Stimulated activated CD4-positive, alpha-beta T cell treated with anti-CD3 and anti-CD28 coated beads, Interleukin-12 subunit alpha, Interleukin-12 subunit beta, amount 100 ng/mL, for 48 hours (primary cell): ENCODE measurements at regions not wholly inside any gene's neighbourhood (a gene's known extent, or its start where the extent isn't known, plus 50 kb on each side); places are given as distances from the start of the nearest gene placed in this dataset.

Source experiments
- DNase-seq, 3 donors: peaks; one replicate each; pipeline ENCODE4 v3.0.0-alpha.2; 2020; ENCODE audit warnings: low read depth in 2 of 3, low spot score in 1 of 3

DNA sequence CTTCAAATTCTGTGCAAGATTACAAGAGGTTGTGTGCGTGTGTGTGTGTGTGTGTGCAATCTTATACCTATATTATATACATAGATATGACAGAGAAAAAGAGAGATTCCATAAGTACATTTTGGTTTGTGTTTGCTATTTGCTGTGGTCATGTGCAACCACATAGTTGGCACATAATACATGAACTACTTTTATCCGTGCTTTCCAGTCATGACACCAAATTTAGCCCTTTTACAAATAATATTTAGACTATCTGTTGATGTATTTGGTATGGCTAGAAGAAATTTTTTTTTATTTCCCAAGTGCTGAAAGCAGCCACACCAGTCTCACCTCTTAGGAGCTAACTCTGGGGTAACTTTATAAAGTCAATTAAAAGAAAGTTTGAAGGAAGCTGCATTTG lies 63.5 kb upstream of the EGFR start:
- DNase-seq, result no peak

DNA sequence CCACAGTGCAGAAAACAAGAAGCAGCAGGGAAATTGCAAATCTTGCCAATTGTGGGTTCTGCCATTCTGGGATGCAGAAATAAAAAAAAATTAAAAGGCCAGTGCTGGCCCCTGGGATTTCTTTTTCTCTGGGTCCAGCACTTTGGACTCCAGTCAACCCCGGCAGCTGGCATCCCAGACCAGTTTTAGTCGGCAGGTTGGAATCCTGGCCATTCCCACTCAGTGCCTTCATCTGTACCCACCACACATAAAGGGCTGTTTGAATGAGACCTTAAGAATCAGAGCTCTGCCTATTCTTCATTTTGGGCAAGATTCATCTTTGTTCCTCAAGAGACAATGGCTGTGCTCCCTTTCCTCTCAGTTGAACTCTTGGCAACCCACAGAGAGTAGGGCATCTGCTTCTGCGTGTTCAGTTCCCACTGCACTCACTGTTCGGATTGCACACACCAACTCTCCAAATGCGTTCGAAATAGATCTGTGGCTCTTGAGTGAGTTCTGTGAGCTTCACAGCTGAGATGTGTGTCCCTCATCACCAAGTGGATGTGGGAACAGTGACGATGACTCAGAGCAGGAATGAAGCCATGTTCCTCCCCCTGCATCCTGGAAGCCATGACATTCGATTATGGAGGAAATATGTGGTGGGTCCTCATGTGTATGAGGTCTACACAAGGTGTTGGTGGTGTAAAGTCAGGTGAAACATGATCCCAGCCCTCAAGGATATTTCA lies 63.0 kb upstream of the EGFR start:
- DNase-seq, result no peak

DNA sequence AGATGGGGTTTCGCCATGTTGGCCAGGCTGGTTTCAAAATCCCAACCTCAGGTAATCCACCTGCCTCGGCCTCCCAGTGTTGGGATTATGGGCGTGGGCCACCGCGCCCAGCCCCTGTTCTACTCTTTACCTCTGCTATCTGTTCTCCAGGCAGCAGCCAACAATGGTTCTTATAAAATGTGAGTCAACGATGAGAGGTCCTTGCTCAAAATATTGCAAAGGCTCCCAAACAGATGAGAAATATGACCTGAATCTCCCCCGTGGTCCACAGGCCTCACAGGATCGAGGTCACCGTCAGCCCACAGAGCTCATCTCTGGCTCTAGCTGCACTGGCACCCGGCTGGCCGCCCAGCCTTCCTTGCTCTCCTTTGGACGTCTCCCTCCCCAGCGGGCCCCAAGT lies 62.0 kb upstream of the EGFR start:
- DNase-seq, result no peak

DNA sequence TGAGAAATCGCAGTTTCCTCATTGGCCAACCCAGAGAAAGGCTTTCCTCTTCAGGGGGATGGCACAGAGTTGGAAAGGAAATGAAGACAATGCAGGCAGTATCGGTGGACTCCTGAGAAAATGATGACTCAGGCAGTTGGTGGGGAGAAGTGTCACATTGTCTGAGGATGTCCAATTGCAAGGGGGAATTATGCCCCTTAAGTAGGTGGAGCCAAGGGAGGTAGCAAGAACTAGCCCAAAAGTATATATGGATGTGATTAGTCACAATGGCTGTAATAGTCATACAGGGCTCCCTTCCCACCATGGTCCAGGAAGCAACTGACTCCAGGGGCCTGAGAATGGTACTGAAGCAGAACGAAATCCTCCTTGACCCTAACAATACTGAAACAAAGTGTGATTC lies 58.3 kb upstream of the EGFR start:
- DNase-seq, result no peak

DNA sequence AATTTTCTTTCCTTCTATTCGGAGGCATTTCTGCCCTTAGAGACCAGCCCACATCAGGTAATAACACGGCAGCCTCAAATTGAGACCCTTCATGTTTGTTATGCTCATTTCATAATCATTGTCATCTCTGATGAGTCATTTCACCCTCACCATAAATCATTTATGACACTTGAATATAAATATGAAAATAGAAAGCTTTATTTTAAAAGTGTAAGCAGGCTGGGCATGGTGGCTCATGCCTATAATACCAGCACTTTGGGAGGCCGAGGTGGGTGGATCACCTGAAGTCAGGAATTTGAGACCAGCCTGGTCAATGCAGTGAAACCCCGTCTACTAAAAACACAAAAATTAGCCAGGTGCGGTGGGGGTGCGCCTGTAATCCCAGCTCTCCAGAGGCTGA lies 57.4 kb upstream of the EGFR start:
- no peak for DNase-seq

DNA sequence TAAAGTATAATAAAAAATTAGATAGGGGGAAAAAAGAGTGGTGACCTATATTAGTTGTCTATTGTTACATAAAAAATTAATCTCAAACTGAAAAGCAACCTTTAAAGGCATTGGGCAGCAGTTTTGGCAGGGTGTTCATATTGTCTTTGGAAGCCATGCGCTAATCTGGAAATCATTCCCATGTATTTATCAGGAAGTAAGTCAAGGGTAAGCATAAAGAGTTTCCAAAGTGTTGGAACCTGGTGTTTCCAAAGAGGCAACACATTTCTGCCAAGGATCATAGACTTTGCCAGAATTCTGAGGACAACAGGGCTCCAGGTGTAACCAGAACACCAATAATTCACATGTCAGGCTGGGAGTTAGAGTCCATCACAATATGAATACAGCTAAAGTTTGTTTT lies 55.7 kb upstream of the EGFR start:
- no peak for DNase-seq

DNA sequence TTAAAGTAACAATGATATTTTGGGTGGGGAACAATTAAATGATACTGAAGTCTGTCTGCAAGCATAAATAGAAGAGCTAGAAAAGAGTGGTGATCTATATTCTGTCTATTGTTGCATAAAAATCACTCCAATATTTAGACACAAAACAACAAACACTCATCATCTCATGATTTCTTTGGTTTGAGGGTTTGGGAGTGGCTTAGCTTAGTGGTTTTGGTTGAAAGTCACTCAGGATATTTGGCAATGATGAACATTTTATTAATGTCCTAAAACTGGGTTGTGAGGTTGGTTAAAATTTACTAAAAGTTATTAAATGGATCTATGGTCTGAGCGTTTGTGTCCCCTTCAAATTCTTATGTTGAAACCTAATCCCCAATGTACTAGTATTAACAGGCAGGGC lies 54.7 kb upstream of the EGFR start:
- DNase-seq, result no peak

DNA sequence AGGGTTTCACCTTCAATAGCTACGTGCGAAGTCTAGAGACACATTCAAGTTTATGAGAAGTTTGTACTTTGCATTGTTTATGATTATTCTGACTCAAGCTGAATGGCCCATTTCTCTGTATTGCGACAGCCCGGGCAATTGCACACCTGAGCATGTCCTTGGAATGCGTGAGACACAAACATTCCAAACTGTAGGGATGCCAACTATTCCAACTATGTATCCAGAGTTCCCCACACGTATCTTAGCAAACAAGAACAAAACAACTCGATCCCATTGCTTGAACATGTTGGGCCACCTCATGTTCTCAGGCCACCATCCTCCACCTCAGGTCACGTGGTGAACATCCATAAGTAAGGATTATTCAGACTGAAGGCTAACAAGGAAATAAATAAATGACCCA lies 51.4 kb upstream of the EGFR start:
- DNase-seq, result no peak

DNA sequence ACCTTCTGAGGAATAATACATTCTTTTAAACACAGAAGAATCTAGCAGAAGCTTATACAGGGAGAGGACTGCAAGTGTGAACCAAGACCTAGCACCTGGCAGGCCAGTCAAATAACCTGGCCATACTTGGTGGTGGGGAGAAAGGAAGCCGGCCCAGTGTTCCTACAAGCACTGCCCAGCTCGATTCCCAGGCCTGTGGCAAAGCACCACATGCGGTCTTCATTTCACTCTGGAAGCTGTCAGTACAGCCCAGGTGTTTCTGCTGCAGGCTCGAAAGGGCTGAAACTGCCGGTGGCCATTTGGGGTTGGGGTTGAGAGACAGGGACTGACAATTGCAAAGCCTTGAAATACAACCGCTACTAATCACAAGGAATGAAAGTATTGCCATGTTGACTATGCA lies 50.8 kb upstream of the EGFR start:
- no peak for DNase-seq
